Testis (tissue), 2 donors: ENCODE measurements at regions not wholly inside any gene's neighbourhood (a gene's known extent, or its start where the extent isn't known, plus 50 kb on each side); places are given as distances from the start of the nearest gene placed in this dataset.

ENCODE experiments used
- POLR2A ChIP-seq: fragments of 450-650 bp; IDR thresholded peaks from one replicate; pipeline ENCODE4 v1.6.1; 2017; ENCODE audit warnings: antibody characterized with exemption, mild to moderate bottlenecking, moderate library complexity
- TF ChIP-seq, protein P1 (sequence below), 3 experiments: fragments of 450-650 bp in 2 of 3; fragments of 200-600 bp in 1 of 3; sonication (generic) in 1 of 3; IDR thresholded peaks; one replicate each; pipeline ENCODE4 v1.5.1; 2016 to 2019; ENCODE audit warnings: antibody characterized with exemption in 3 of 3, mild to moderate bottlenecking in 2 of 3, moderate library complexity in 1 of 3

DNA sequence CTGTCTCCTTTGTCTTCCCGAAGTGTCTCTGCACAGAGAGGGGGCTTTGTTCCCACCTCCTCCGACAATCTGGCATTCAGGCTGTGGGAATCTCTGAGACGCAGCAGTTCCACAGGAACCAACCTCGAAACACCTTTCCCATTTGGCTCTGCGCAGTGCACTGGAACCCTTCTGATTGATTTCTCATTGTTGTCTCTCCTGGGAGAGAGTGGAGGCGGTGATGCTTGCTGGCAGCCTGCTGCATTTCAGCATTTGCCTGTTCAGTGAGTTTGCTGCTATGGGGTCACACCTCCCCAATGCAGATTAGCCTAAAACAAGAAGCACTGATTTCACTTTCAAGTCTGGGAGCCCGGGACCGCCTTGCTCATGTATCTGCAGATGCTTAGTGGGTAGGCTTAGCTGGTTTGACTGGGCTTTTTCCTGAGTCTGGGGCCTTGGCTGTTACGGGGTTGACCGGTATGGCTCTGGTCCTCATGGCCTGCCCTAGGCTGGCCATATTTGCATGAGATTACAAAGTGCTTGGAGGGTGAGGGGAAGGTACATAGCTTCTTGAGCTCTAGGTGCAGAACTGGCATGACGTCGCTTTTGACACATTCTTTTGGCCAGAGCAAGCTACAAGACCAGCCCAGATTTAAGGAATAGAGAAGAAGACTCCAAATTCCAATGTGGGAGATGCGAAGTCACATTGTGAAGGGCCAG is 695.3 kb downstream of the PTPRU start:
- TF ChIP-seq, protein P1, sequence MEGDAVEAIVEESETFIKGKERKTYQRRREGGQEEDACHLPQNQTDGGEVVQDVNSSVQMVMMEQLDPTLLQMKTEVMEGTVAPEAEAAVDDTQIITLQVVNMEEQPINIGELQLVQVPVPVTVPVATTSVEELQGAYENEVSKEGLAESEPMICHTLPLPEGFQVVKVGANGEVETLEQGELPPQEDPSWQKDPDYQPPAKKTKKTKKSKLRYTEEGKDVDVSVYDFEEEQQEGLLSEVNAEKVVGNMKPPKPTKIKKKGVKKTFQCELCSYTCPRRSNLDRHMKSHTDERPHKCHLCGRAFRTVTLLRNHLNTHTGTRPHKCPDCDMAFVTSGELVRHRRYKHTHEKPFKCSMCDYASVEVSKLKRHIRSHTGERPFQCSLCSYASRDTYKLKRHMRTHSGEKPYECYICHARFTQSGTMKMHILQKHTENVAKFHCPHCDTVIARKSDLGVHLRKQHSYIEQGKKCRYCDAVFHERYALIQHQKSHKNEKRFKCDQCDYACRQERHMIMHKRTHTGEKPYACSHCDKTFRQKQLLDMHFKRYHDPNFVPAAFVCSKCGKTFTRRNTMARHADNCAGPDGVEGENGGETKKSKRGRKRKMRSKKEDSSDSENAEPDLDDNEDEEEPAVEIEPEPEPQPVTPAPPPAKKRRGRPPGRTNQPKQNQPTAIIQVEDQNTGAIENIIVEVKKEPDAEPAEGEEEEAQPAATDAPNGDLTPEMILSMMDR (IDR thresholded peaks at IDR 0.05), result no peak
- TF ChIP-seq POLR2A, result no peak
